Right lobe of liver (tissue), 6 donors: ENCODE measurements at regions not wholly inside any gene's neighbourhood (a gene's known extent, or its start where the extent isn't known, plus 50 kb on each side); places are given as distances from the start of the nearest gene placed in this dataset.

Experiments
- ATAC-seq, 4 donors: fragments of 200-7000 bp; cut with Tn5 transposase; one replicate each; pipeline ENCODE4 v1.9.1; 2020; ENCODE audit warnings: mild to moderate bottlenecking in 4 of 4, moderate library complexity in 4 of 4
- DNase-seq, 3 donors: peaks; one replicate each; pipeline ENCODE4 v3.0.0-alpha.2; 2020
- H3K27ac ChIP-seq, 3 donors: fragments of 200-600 bp; one replicate each; pipeline ENCODE4 v1.8.0; 2022
- H3K27me3 ChIP-seq, 2 donors: fragments of 200-600 bp; one replicate each; pipeline ENCODE4 v1.8.0; 2022
- H3K36me3 ChIP-seq, 4 donors: fragments of 200-600 bp; sonication (generic) in 1 of 4; one replicate each; pipeline versions ENCODE4 v1.5.1 to v1.8.0; 2017 to 2022; ENCODE audit warnings: control low read depth in 1 of 4
- H3K4me1 ChIP-seq, 4 donors: fragments of 200-600 bp; sonication (generic) in 1 of 4; one replicate each; pipeline versions ENCODE4 v1.5.1 to v1.8.0; 2017 to 2022; ENCODE audit warnings: control low read depth in 1 of 4
- H3K4me3 ChIP-seq, 3 donors: fragments of 200-600 bp; one replicate each; pipeline ENCODE4 v1.8.0; 2022
- H3K9me3 ChIP-seq, 4 donors: fragments of 200-600 bp; sonication (generic) in 1 of 4; one replicate each; pipeline versions ENCODE4 v1.5.1 to v1.8.0; 2017 to 2022; ENCODE audit warnings: control low read depth in 1 of 4
- CTCF ChIP-seq, 4 donors: fragments of 200-600 bp in 3 of 4; fragments of 450-650 bp in 1 of 4; IDR thresholded peaks; one replicate each; pipeline versions ENCODE4 v1.5.1 to v1.8.0; 2016 to 2022; ENCODE audit warnings: antibody characterized with exemption in 4 of 4, mild to moderate bottlenecking in 2 of 4
- POLR2A ChIP-seq: fragments of 450-650 bp; IDR thresholded peaks from one replicate; pipeline ENCODE4 v1.6.1; 2017; ENCODE audit warnings: antibody characterized with exemption, mild to moderate bottlenecking
- WGBS: methylation state at CpG from one replicate; pipeline ENCODE4 v1.1.6; 2018; ENCODE audit warnings: low coverage, low lambda C conversion rate; ENCODE audit not compliant: insufficient coverage; ENCODE audit errors: missing lambda C conversion rate; 5-methylcytosine and 5-hydroxymethylcytosine counted together
- intact Hi-C, 2 donors: fragments of 100-400 bp; cut with DNase I; formaldehyde crosslinking; loops; one replicate each; pipeline versions ENCODE4 v1.11.2 to v1.14.1; 2022
- donor health status: DM: no; HTN: yes; CAD: no.
- donor health status: DM: no; HTN: no; CAD: no.
- donor health status: DM: no; HTN: no; CAD: no.
- donor health status: DM: no; HTN: yes; CAD: no.
- donor health status: DM: no; HTN: yes; CAD: no.

GRCh38 chr4:167622481-167623240 lies 388.4 kb upstream of the SPOCK3 start:
- Histone ChIP-seq H3K27ac (no peak overlapping the region), H3K36me3 (no peaks in the 10 kb centered on the region), H3K4me1 (no peaks in the 10 kb centered on the region), H3K9me3 (no peaks in the 10 kb centered on the region), H3K27me3 (no peaks in the 10 kb centered on the region), H3K4me3 (no peak overlapping the region)
- ATAC-seq (peak; percentile 83 to 95 (median 93)), DNase-seq (peak; percentile 56 to 57 (median 56))
- intact Hi-C loops, result no loop called here
- TF ChIP-seq CTCF (IDR thresholded peaks at IDR 0.05), result peak; percentile 45 to 85 (median 80)
- no peak for TF ChIP-seq POLR2A
- WGBS, result 43% methylated on average over 9 of the region's 10 CpGs

GRCh38 chr4:167623241-167623572 lies 388.9 kb upstream of the SPOCK3 start:
- Histone ChIP-seq H3K9me3 (no peaks in the 10 kb centered on the region), H3K4me3 (no peak overlapping the region), H3K27me3 (no peaks in the 10 kb centered on the region), H3K4me1 (no peaks in the 10 kb centered on the region), H3K36me3 (no peaks in the 10 kb centered on the region), H3K27ac (no peak overlapping the region)
- DNase-seq, result no peak
- WGBS, result 42% methylated on average over 3 of the region's 3 CpGs
- TF ChIP-seq POLR2A, result no peak
- no peak for TF ChIP-seq CTCF (IDR thresholded peaks at IDR 0.05)
- ATAC-seq, result peak in 3 of 4 donors; percentile 23 to 90 (median 56)
- intact Hi-C loops, result no loop called here

GRCh38 chr4:167629272-167629671 lies 395.0 kb upstream of the SPOCK3 start:
- no peaks in the 10 kb centered on the region for H3K9me3 ChIP-seq
- H3K27ac ChIP-seq, result no peak overlapping the region
- intact Hi-C loops, result no loop called here
- no peak overlapping the region for H3K4me3 ChIP-seq
- no peak for ATAC-seq
- H3K27me3 ChIP-seq, result no peaks in the 10 kb centered on the region
- no peaks in the 10 kb centered on the region for H3K36me3 ChIP-seq
- DNase-seq, result no peak
- no peaks in the 10 kb centered on the region for H3K4me1 ChIP-seq
- 62% methylated on average over 2 of the region's 2 CpGs for WGBS
- TF ChIP-seq CTCF (IDR thresholded peaks at IDR 0.05), result no peak
- TF ChIP-seq POLR2A, result no peak

- Histone ChIP-seq H3K27me3 (no peaks in the 10 kb centered on the region), H3K4me1 (no peaks in the 10 kb centered on the region), H3K4me3 (no peak overlapping the region), H3K27ac (no peak overlapping the region), H3K9me3 (no peaks in the 10 kb centered on the region), H3K36me3 (no peaks in the 10 kb centered on the region)
- WGBS, result 52% methylated on average over 2 of the region's 2 CpGs
- TF ChIP-seq CTCF (IDR thresholded peaks at IDR 0.05) (no peak), POLR2A (no peak)
- ATAC-seq, result no peak
- intact Hi-C loops, result no loop called here
- DNase-seq, result no peak
Observed at GRCh38 chr4:167642250-167642649, 408.0 kb upstream of the SPOCK3 start.

- TF ChIP-seq CTCF (IDR thresholded peaks at IDR 0.05), result no peak
- no peak for TF ChIP-seq POLR2A
- H3K27ac ChIP-seq, result no peak overlapping the region
Observed at GRCh38 chr4:167645358-167645757, 411.1 kb upstream of the SPOCK3 start.

More at GRCh38 chr4:167645358-167645757, 411.1 kb upstream of the SPOCK3 start:
- Histone ChIP-seq H3K27me3 (no peaks in the 10 kb centered on the region), H3K4me1 (no peaks in the 10 kb centered on the region), H3K9me3 (no peaks in the 10 kb centered on the region), H3K4me3 (no peak overlapping the region), H3K36me3 (no peaks in the 10 kb centered on the region)
- ATAC-seq (no peak), DNase-seq (no peak)
- intact Hi-C loops, result no loop called here
